ENCODE measurements at regions not wholly inside any gene's neighbourhood (a gene's known extent, or its start where the extent isn't known, plus 50 kb on each side); places are given as distances from the start of the nearest gene placed in this dataset.

- peaks cover 9% of the 10 kb centered on the region for H3K4me1 Mint-ChIP-seq (ENCODE audit: low read depth)
- no peak overlapping the region for H3K27ac Mint-ChIP-seq
- no peak for TF ChIP-seq CTCF (IDR thresholded peaks at IDR 0.05; ENCODE audit: unreplicated experiment)
- H3K27me3 Mint-ChIP-seq = peaks cover 10% of the 10 kb centered on the region
- no peak for DNase-seq (ENCODE audit: low spot score, unreplicated experiment)
- no peaks in the 10 kb centered on the region for H3K36me3 Mint-ChIP-seq (ENCODE audit: insufficient read depth)
- H3K9me3 Mint-ChIP-seq (ENCODE audit: low read depth) = no peaks in the 10 kb centered on the region
- no peak overlapping the region for H3K4me3 Mint-ChIP-seq (ENCODE audit: low read depth)
Observed at GRCh38 chr4:152064753-152065152, 303.9 kb upstream of the GATB start.

- Mint-ChIP-seq H3K27me3 (peaks cover 10% of the 10 kb centered on the region), H3K27ac (no peak overlapping the region), H3K4me1 (ENCODE audit: low read depth) (peaks cover 9% of the 10 kb centered on the region), H3K4me3 (ENCODE audit: low read depth) (no peak overlapping the region), H3K9me3 (ENCODE audit: low read depth) (no peaks in the 10 kb centered on the region), H3K36me3 (ENCODE audit: insufficient read depth) (no peaks in the 10 kb centered on the region)
- no peak for TF ChIP-seq CTCF (IDR thresholded peaks at IDR 0.05; ENCODE audit: unreplicated experiment)
- DNase-seq (ENCODE audit: low spot score, unreplicated experiment) = no peak
Observed at GRCh38 chr4:152064282-152064681, 303.5 kb upstream of the GATB start.

- TF ChIP-seq CTCF (IDR thresholded peaks at IDR 0.05; ENCODE audit: unreplicated experiment) = no peak
- H3K27me3 Mint-ChIP-seq = peaks cover 10% of the 10 kb centered on the region
- H3K9me3 Mint-ChIP-seq (ENCODE audit: low read depth) = no peaks in the 10 kb centered on the region
Observed at GRCh38 chr4:152063621-152064240, 302.9 kb upstream of the GATB start.

GRCh38 chr4:152062936-152063620 is 302.3 kb upstream of the GATB start:
- peaks cover 10% of the 10 kb centered on the region for H3K27me3 Mint-ChIP-seq
- H3K27ac Mint-ChIP-seq = no peak overlapping the region
- no peak overlapping the region for H3K4me3 Mint-ChIP-seq (ENCODE audit: low read depth)
- H3K4me1 Mint-ChIP-seq (ENCODE audit: low read depth) = peaks cover 9% of the 10 kb centered on the region
- no peak for DNase-seq (ENCODE audit: low spot score, unreplicated experiment)
- no peak for TF ChIP-seq CTCF (IDR thresholded peaks at IDR 0.05; ENCODE audit: unreplicated experiment)
- peaks cover 4% of the 10 kb centered on the region for H3K9me3 Mint-ChIP-seq (ENCODE audit: low read depth)
- no peaks in the 10 kb centered on the region for H3K36me3 Mint-ChIP-seq (ENCODE audit: insufficient read depth)

More at GRCh38 chr4:152063621-152064240, 302.9 kb upstream of the GATB start:
- no peak for DNase-seq (ENCODE audit: low spot score, unreplicated experiment)
- Mint-ChIP-seq H3K36me3 (ENCODE audit: insufficient read depth) (no peaks in the 10 kb centered on the region), H3K4me3 (ENCODE audit: low read depth) (no peak overlapping the region), H3K27ac (no peak overlapping the region), H3K4me1 (ENCODE audit: low read depth) (peaks cover 9% of the 10 kb centered on the region)

DNA sequence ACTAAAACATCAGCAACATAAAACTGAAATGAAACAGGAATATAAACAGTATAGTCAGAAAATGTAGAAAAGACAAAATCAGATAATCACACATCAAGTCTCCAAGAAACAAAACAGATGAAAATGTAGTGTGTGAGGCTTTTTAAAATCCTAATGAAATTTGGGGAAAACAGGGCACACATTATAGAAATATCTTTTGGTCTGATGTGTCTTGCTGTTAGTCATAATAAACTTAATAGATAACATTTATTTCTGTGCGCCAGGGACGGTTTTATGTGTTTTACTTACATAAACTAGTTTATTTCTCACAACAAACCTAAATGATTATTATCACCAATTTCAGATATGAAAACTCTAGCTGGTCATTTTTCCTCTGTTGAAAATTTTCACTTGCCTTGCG is 293.9 kb upstream of the GATB start:
- H3K4me1 Mint-ChIP-seq (ENCODE audit: low read depth) = peaks cover 5% of the 10 kb centered on the region
- peaks cover 23% of the 10 kb centered on the region for H3K9me3 Mint-ChIP-seq (ENCODE audit: low read depth)
- peaks cover 5% of the 10 kb centered on the region for H3K27me3 Mint-ChIP-seq
- H3K36me3 Mint-ChIP-seq (ENCODE audit: insufficient read depth) = peaks cover 2% of the 10 kb centered on the region
- H3K27ac Mint-ChIP-seq = no peak overlapping the region
- H3K4me3 Mint-ChIP-seq (ENCODE audit: low read depth) = no peak overlapping the region
- TF ChIP-seq CTCF (IDR thresholded peaks at IDR 0.05; ENCODE audit: unreplicated experiment) = no peak
- no peak for DNase-seq (ENCODE audit: low spot score, unreplicated experiment)

Measured in progenitor cell of endocrine pancreas (in vitro differentiated cells).